WTC11 (cell line): ENCODE measurements at regions not wholly inside any gene's neighbourhood (a gene's known extent, or its start where the extent isn't known, plus 50 kb on each side); places are given as distances from the start of the nearest gene placed in this dataset.

Experiments used
- CBFB ChIP-seq: sonication (generic); formaldehyde crosslinking; IDR thresholded peaks from 2 replicates; pipeline ENCODE4 v1.8.1; 2022; ENCODE audit warnings: mild to moderate bottlenecking, low read depth, missing genetic modification reagents
- CREB1 ChIP-seq: sonication (generic); formaldehyde crosslinking; IDR thresholded peaks from 2 replicates; pipeline ENCODE4 v1.8.0; 2023; ENCODE audit warnings: mild to moderate bottlenecking, missing genetic modification reagents
- ELF4 ChIP-seq: sonication (generic); formaldehyde crosslinking; IDR thresholded peaks from 2 replicates; pipeline ENCODE4 v1.8.1; 2022; ENCODE audit warnings: low read depth, mild to moderate bottlenecking, moderate library complexity, missing genetic modification reagents
- FOXK1 ChIP-seq: sonication (generic); formaldehyde crosslinking; IDR thresholded peaks from 2 replicates; pipeline ENCODE4 v1.8.0; 2022; ENCODE audit warnings: mild to moderate bottlenecking, moderate library complexity, missing genetic modification reagents
- GRHL2 ChIP-seq: fragments of 250-450 bp; sonication (Bioruptor Pico); IDR thresholded peaks from 2 replicates; pipeline ENCODE4 v1.8.0; 2022; ENCODE audit warnings: mild to moderate bottlenecking, moderate library complexity; ENCODE audit not compliant: insufficient replicate concordance, severe bottlenecking
- NR2C2 ChIP-seq: sonication (generic); formaldehyde crosslinking; IDR thresholded peaks from 2 replicates; pipeline ENCODE4 v1.8.0; 2022; ENCODE audit warnings: mild to moderate bottlenecking, missing genetic modification reagents
- SP1 ChIP-seq: sonication (generic); formaldehyde crosslinking; conservative IDR thresholded peaks from 2 replicates; pipeline ENCODE4 v1.8.1; 2022; ENCODE audit warnings: missing genetic modification reagents
- ZBTB21 ChIP-seq: sonication (generic); formaldehyde crosslinking; IDR thresholded peaks from 2 replicates; pipeline ENCODE4 v1.8.1; 2023; ENCODE audit warnings: mild to moderate bottlenecking, missing genetic modification reagents, borderline replicate concordance
- TF ChIP-seq, protein P1 (sequence below): sonication (generic); formaldehyde crosslinking; IDR thresholded peaks from 2 replicates; pipeline ENCODE4 v1.8.0; 2022; ENCODE audit warnings: missing genetic modification reagents
- TF ChIP-seq, protein P2 (sequence below): fragments of 200-600 bp; IDR thresholded peaks from 2 replicates; pipeline ENCODE4 v1.8.0; 2022; ENCODE audit warnings: antibody characterized with exemption
- TF ChIP-seq, protein P3 (sequence below): sonication (generic); formaldehyde crosslinking; IDR thresholded peaks from 2 replicates; pipeline ENCODE4 v1.8.1; 2023; ENCODE audit warnings: mild to moderate bottlenecking, moderate library complexity, missing genetic modification reagents
- TF ChIP-seq, protein P4 (sequence below): sonication (generic); formaldehyde crosslinking; IDR thresholded peaks from 2 replicates; pipeline ENCODE4 v1.8.0; 2023; ENCODE audit warnings: missing genetic modification reagents
- TF ChIP-seq, protein P5 (sequence below): sonication (generic); formaldehyde crosslinking; IDR thresholded peaks from 2 replicates; pipeline ENCODE4 v1.8.0; 2022; ENCODE audit warnings: mild to moderate bottlenecking, missing genetic modification reagents

DNA sequence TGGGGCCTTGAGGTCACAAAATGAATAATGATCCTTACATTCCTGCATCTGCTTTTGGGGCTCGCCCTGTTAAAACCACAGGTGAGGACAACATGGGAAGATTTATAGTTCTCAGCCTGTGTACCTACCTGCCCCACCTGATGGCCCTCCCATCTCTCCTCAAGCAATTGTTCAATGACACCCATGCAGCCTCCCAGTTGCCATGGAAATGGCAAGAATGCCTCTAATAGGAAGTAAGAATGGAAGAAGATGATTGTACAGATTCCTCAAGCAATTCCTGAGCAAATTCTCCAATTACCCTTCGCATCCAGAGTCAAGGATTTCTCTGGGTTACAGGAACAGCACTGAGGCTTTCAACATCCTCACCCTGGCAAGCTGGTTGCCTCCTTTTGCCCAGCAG is 78.6 kb upstream of the CCL2 start:
- TF ChIP-seq NR2C2 (CRISPR knock-in tag) (no peak), CREB1 (CRISPR knock-in tag) (no peak), CBFB (CRISPR knock-in tag) (no peak), GRHL2 (CRISPR knock-in tag) (no peak), ZBTB21 (CRISPR knock-in tag) (no peak), FOXK1 (CRISPR knock-in tag) (no peak), ELF4 (no peak), SP1 (CRISPR knock-in tag) (no peak)
- TF ChIP-seq, protein P1, sequence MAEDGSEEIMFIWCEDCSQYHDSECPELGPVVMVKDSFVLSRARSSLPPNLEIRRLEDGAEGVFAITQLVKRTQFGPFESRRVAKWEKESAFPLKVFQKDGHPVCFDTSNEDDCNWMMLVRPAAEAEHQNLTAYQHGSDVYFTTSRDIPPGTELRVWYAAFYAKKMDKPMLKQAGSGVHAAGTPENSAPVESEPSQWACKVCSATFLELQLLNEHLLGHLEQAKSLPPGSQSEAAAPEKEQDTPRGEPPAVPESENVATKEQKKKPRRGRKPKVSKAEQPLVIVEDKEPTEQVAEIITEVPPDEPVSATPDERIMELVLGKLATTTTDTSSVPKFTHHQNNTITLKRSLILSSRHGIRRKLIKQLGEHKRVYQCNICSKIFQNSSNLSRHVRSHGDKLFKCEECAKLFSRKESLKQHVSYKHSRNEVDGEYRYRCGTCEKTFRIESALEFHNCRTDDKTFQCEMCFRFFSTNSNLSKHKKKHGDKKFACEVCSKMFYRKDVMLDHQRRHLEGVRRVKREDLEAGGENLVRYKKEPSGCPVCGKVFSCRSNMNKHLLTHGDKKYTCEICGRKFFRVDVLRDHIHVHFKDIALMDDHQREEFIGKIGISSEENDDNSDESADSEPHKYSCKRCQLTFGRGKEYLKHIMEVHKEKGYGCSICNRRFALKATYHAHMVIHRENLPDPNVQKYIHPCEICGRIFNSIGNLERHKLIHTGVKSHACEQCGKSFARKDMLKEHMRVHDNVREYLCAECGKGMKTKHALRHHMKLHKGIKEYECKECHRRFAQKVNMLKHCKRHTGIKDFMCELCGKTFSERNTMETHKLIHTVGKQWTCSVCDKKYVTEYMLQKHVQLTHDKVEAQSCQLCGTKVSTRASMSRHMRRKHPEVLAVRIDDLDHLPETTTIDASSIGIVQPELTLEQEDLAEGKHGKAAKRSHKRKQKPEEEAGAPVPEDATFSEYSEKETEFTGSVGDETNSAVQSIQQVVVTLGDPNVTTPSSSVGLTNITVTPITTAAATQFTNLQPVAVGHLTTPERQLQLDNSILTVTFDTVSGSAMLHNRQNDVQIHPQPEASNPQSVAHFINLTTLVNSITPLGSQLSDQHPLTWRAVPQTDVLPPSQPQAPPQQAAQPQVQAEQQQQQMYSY (CRISPR knock-in tag): no peak
- TF ChIP-seq, protein P2, sequence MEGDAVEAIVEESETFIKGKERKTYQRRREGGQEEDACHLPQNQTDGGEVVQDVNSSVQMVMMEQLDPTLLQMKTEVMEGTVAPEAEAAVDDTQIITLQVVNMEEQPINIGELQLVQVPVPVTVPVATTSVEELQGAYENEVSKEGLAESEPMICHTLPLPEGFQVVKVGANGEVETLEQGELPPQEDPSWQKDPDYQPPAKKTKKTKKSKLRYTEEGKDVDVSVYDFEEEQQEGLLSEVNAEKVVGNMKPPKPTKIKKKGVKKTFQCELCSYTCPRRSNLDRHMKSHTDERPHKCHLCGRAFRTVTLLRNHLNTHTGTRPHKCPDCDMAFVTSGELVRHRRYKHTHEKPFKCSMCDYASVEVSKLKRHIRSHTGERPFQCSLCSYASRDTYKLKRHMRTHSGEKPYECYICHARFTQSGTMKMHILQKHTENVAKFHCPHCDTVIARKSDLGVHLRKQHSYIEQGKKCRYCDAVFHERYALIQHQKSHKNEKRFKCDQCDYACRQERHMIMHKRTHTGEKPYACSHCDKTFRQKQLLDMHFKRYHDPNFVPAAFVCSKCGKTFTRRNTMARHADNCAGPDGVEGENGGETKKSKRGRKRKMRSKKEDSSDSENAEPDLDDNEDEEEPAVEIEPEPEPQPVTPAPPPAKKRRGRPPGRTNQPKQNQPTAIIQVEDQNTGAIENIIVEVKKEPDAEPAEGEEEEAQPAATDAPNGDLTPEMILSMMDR: no peak
- TF ChIP-seq, protein P3, sequence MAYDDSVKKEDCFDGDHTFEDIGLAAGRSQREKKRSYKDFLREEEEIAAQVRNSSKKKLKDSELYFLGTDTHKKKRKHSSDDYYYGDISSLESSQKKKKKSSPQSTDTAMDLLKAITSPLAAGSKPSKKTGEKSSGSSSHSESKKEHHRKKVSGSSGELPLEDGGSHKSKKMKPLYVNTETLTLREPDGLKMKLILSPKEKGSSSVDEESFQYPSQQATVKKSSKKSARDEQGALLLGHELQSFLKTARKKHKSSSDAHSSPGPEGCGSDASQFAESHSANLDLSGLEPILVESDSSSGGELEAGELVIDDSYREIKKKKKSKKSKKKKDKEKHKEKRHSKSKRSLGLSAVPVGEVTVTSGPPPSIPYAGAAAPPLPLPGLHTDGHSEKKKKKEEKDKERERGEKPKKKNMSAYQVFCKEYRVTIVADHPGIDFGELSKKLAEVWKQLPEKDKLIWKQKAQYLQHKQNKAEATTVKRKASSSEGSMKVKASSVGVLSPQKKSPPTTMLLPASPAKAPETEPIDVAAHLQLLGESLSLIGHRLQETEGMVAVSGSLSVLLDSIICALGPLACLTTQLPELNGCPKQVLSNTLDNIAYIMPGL (CRISPR knock-in tag): no peak
- TF ChIP-seq, protein P4, sequence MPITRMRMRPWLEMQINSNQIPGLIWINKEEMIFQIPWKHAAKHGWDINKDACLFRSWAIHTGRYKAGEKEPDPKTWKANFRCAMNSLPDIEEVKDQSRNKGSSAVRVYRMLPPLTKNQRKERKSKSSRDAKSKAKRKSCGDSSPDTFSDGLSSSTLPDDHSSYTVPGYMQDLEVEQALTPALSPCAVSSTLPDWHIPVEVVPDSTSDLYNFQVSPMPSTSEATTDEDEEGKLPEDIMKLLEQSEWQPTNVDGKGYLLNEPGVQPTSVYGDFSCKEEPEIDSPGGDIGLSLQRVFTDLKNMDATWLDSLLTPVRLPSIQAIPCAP (CRISPR knock-in tag): no peak
- TF ChIP-seq, protein P5, sequence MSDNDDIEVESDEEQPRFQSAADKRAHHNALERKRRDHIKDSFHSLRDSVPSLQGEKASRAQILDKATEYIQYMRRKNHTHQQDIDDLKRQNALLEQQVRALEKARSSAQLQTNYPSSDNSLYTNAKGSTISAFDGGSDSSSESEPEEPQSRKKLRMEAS (CRISPR knock-in tag): no peak
